CD4-positive, alpha-beta T cell (primary cell): ENCODE measurements at regions not wholly inside any gene's neighbourhood (a gene's known extent, or its start where the extent isn't known, plus 50 kb on each side); places are given as distances from the start of the nearest gene placed in this dataset.

Experiments used
- ATAC-seq: fragments of 200-7000 bp; cut with Tn5 transposase; one replicate; pipeline ENCODE4 v1.10.0; 2022; ENCODE audit warnings: mild to moderate bottlenecking; ENCODE audit not compliant: poor library complexity
- CTCF ChIA-PET: fragments of 350-600 bp; sonication (Branson Sonifier 250); formaldehyde crosslinking; loops from one replicate; lab custom pipeline; 2021; ENCODE audit warnings: antibody characterized with exemption, inconsistent platforms; lab: Charles Lee
- POLR2A ChIA-PET: fragments of 350-600 bp; sonication (Branson Sonifier 250); formaldehyde crosslinking; loops from one replicate; lab custom pipeline; 2021; ENCODE audit warnings: antibody characterized with exemption, inconsistent platforms; lab: Charles Lee
- DNase-seq, 14 experiments: peaks; one replicate each; pipeline ENCODE4 v3.0.0-alpha.2; 2013 to 2020; ENCODE audit warnings: mixed read lengths in 2 of 14
- H3K27ac ChIP-seq, 2 donors: one replicate each; pipeline versions ENCODE4 v1.5.1 to v1.7.0; 2013; ENCODE audit warnings: low read length in 2 of 2, low read depth in 1 of 2, mild to moderate bottlenecking in 1 of 2
- H3K27me3 ChIP-seq, 2 experiments: 1 replicate in 1 of 2; 2 replicates in 1 of 2; pipeline versions ENCODE4 v1.6.1 to v1.7.0; 2013; ENCODE audit warnings: low read length in 2 of 2, control low read depth in 1 of 2, mild to moderate bottlenecking in 1 of 2, moderate library complexity in 1 of 2; ENCODE audit not compliant: insufficient read depth in 2 of 2, control insufficient read depth in 1 of 2
- H3K36me3 ChIP-seq: one replicate; pipeline ENCODE4 v1.6.1; 2013; ENCODE audit warnings: low read length, control low read depth; ENCODE audit not compliant: insufficient read depth
- H3K4me1 ChIP-seq: one replicate; pipeline ENCODE4 v1.6.1; 2013; ENCODE audit warnings: low read length, control low read depth; ENCODE audit not compliant: insufficient read depth
- H3K4me3 ChIP-seq: one replicate; pipeline ENCODE4 v1.5.1; 2013; ENCODE audit warnings: mild to moderate bottlenecking, low read length, moderate library complexity
- H3K9me3 ChIP-seq, 2 experiments: 1 replicate in 1 of 2; 2 replicates in 1 of 2; pipeline versions ENCODE4 v1.6.1 to v1.7.0; 2013; ENCODE audit warnings: low read length in 2 of 2, mild to moderate bottlenecking in 2 of 2, control low read depth in 1 of 2, moderate library complexity in 1 of 2; ENCODE audit not compliant: control insufficient read depth in 1 of 2, insufficient read depth in 1 of 2
- H3K27ac Mint-ChIP-seq: one replicate; pipeline ENCODE4 v1.8.0; 2020; ENCODE audit warnings: mixed read lengths
- H3K27me3 Mint-ChIP-seq: one replicate; pipeline ENCODE4 v1.8.0; 2021; ENCODE audit warnings: mixed read lengths
- H3K36me3 Mint-ChIP-seq: one replicate; pipeline ENCODE4 v1.8.0; 2021; ENCODE audit warnings: low read depth, mixed read lengths
- H3K4me1 Mint-ChIP-seq: one replicate; pipeline ENCODE4 v1.8.0; 2021; ENCODE audit warnings: low read depth, mixed read lengths
- H3K4me3 Mint-ChIP-seq: one replicate; pipeline ENCODE4 v1.8.0; 2020; ENCODE audit warnings: mild to moderate bottlenecking, mixed read lengths
- H3K9me3 Mint-ChIP-seq: one replicate; pipeline ENCODE4 v1.8.0; 2020; ENCODE audit warnings: mixed read lengths
- CTCF ChIP-seq: fragments of 200-600 bp; IDR thresholded peaks from one replicate; pipeline ENCODE4 v1.8.0; 2022; ENCODE audit warnings: antibody characterized with exemption, mild to moderate bottlenecking
- intact Hi-C, 2 experiments: fragments of 100-400 bp; cut with DNase I in 1 of 2; cut with micrococcal nuclease in 1 of 2; formaldehyde crosslinking; loops; one replicate each; pipeline versions ENCODE4 v1.15.1 to v1.9.0; 2023 to 2025; cut with DNase I, micrococcal nuclease

GRCh38 chr5:154568589-154568988 lies 90.6 kb upstream of the HAND1 start:
- TF ChIP-seq CTCF, result no peak
- Mint-ChIP-seq H3K27ac (no peak overlapping the region), H3K9me3 (no peaks in the 10 kb centered on the region), H3K4me3 (no peak overlapping the region), H3K27me3 (peaks cover 35% of the 10 kb centered on the region), H3K4me1 (no peaks in the 10 kb centered on the region), H3K36me3 (no peaks in the 10 kb centered on the region)
- POLR2A ChIA-PET, result no interaction called here
- H3K36me3 ChIP-seq, result no peaks in the 10 kb centered on the region
- intact Hi-C loops, result no loop called here
- H3K27ac ChIP-seq, result no peak overlapping the region
- H3K4me1 ChIP-seq, result no peaks in the 10 kb centered on the region
- peaks cover 0 to 4% of the 10 kb centered on the region in 2 experiments for H3K27me3 ChIP-seq
- no peak overlapping the region for H3K4me3 ChIP-seq
- DNase-seq, result no peak
- CTCF ChIA-PET, result no interaction called here
- no peak for ATAC-seq
- H3K9me3 ChIP-seq, result no peaks in the 10 kb centered on the region

GRCh38 chr5:154567155-154567554 lies 89.1 kb upstream of the HAND1 start:
- no peaks in the 10 kb centered on the region for H3K36me3 Mint-ChIP-seq
- H3K4me1 Mint-ChIP-seq, result no peaks in the 10 kb centered on the region
- no peaks in the 10 kb centered on the region for H3K4me1 ChIP-seq
- no peak overlapping the region for H3K27ac Mint-ChIP-seq
- peaks cover 0 to 4% of the 10 kb centered on the region in 2 experiments for H3K27me3 ChIP-seq
- H3K4me3 ChIP-seq, result no peak overlapping the region
- CTCF ChIA-PET, result no interaction called here
- intact Hi-C loops, result no loop called here
- H3K27me3 Mint-ChIP-seq, result peaks cover 33% of the 10 kb centered on the region
- no peaks in the 10 kb centered on the region for H3K9me3 ChIP-seq
- no peaks in the 10 kb centered on the region for H3K9me3 Mint-ChIP-seq
- POLR2A ChIA-PET, result no interaction called here
- TF ChIP-seq CTCF, result no peak
- no peaks in the 10 kb centered on the region for H3K36me3 ChIP-seq
- no peak for ATAC-seq
- no peak for DNase-seq
- no peak overlapping the region for H3K4me3 Mint-ChIP-seq
- no peak overlapping the region for H3K27ac ChIP-seq

- peaks cover 0 to 1% of the 10 kb centered on the region in 2 experiments for H3K9me3 ChIP-seq
- H3K36me3 Mint-ChIP-seq, result no peaks in the 10 kb centered on the region
- no peak overlapping the region for H3K4me3 ChIP-seq
- no peaks in the 10 kb centered on the region for H3K4me1 ChIP-seq
- no peaks in the 10 kb centered on the region for H3K9me3 Mint-ChIP-seq
- POLR2A ChIA-PET, result no interaction called here
- peaks cover 0 to 4% of the 10 kb centered on the region in 2 experiments for H3K27me3 ChIP-seq
- ATAC-seq (no peak), DNase-seq (no peak)
- no peak overlapping the region for H3K4me3 Mint-ChIP-seq
- peaks cover 33% of the 10 kb centered on the region for H3K27me3 Mint-ChIP-seq
- intact Hi-C loops, result no loop called here
- no peaks in the 10 kb centered on the region for H3K4me1 Mint-ChIP-seq
- H3K27ac Mint-ChIP-seq, result no peak overlapping the region
- CTCF ChIA-PET, result no interaction called here
- no peaks in the 10 kb centered on the region for H3K36me3 ChIP-seq
- TF ChIP-seq CTCF, result no peak
- no peak overlapping the region for H3K27ac ChIP-seq
Measured at GRCh38 chr5:154566146-154566680, 88.2 kb upstream of the HAND1 start.
